ENCODE measurements at regions not wholly inside any gene's neighbourhood (a gene's known extent, or its start where the extent isn't known, plus 50 kb on each side); places are given as distances from the start of the nearest gene placed in this dataset.

- no peak for DNase-seq (ENCODE audit: low spot score)
- no peak for TF ChIP-seq CTCF (IDR thresholded peaks at IDR 0.05; ENCODE audit: extremely low read depth, missing control alignments)
Observed at GRCh38 chr5:60338846-60339245, 361.1 kb downstream of the DEPDC1B start.

- no peak for TF ChIP-seq CTCF (IDR thresholded peaks at IDR 0.05; ENCODE audit: extremely low read depth, missing control alignments)
- DNase-seq (ENCODE audit: low spot score), result no peak
Observed at GRCh38 chr5:60336491-60336890, 363.5 kb downstream of the DEPDC1B start.

- no peak for DNase-seq (ENCODE audit: low spot score)
- TF ChIP-seq CTCF (IDR thresholded peaks at IDR 0.05; ENCODE audit: extremely low read depth, missing control alignments), result no peak
Observed at GRCh38 chr5:60335913-60336312, 364.1 kb downstream of the DEPDC1B start.

- DNase-seq (ENCODE audit: low spot score), result no peak
- no peak for TF ChIP-seq CTCF (IDR thresholded peaks at IDR 0.05; ENCODE audit: extremely low read depth, missing control alignments)
Observed at GRCh38 chr5:60334281-60334713, 365.7 kb downstream of the DEPDC1B start.

GRCh38 chr5:60333005-60333571, 366.9 kb downstream of the DEPDC1B start:
- no peak for TF ChIP-seq CTCF (IDR thresholded peaks at IDR 0.05; ENCODE audit: extremely low read depth, missing control alignments)
- DNase-seq (ENCODE audit: low spot score), result no peak

- DNase-seq (ENCODE audit: low spot score), result peak; percentile 36
- TF ChIP-seq CTCF (IDR thresholded peaks at IDR 0.05; ENCODE audit: extremely low read depth, missing control alignments), result no peak
Observed at GRCh38 chr5:60332244-60333004, 367.5 kb downstream of the DEPDC1B start.

- TF ChIP-seq CTCF (IDR thresholded peaks at IDR 0.05; ENCODE audit: extremely low read depth, missing control alignments), result no peak
- DNase-seq (ENCODE audit: low spot score), result no peak
Observed at GRCh38 chr5:60330236-60330635, 369.7 kb downstream of the DEPDC1B start.

Measured in GM20000 (cell line).